GM21825 (cell line): ENCODE measurements at regions not wholly inside any gene's neighbourhood (a gene's known extent, or its start where the extent isn't known, plus 50 kb on each side); places are given as distances from the start of the nearest gene placed in this dataset.
"Not testable (repeated sequence)": the region's sequence is repeated elsewhere in the genome, so short reads cannot be mapped to it uniquely, and the experiment has no call there.

ENCODE experiments used
- ATAC-seq: cut with Tn5 transposase; IDR thresholded peaks from one replicate; pipeline ENCODE4 v1.9.1; 2021; ENCODE audit warnings: mild to moderate bottlenecking, moderate library complexity; ENCODE audit not compliant: unreplicated experiment

GRCh38 chr14:38973083-38973700 is 129.8 kb downstream of the SEC23A start:
- no peak for ATAC-seq

- ATAC-seq = no peak
Observed at GRCh38 chr14:38972511-38972910, 130.5 kb downstream of the SEC23A start.

GRCh38 chr14:38971258-38971921 is 131.6 kb downstream of the SEC23A start:
- no peak for ATAC-seq

GRCh38 chr14:38964630-38965029 is 138.4 kb downstream of the SEC23A start:
- ATAC-seq = no peak

GRCh38 chr14:38960946-38961531 is 142.0 kb downstream of the SEC23A start:
- no peak for ATAC-seq

- no peak for ATAC-seq
Observed at GRCh38 chr14:38959021-38959420, 144.0 kb downstream of the SEC23A start.

GRCh38 chr14:38958589-38958988 is 144.4 kb downstream of the SEC23A start:
- no peak for ATAC-seq

- ATAC-seq = no peak
Observed at GRCh38 chr14:38951451-38951850, 151.6 kb downstream of the SEC23A start.

GRCh38 chr14:38950676-38951075 is 152.4 kb downstream of the SEC23A start:
- ATAC-seq = no peak

GRCh38 chr14:38948576-38948975 is 154.5 kb downstream of the SEC23A start:
- no peak for ATAC-seq

- ATAC-seq = no peak
Observed at GRCh38 chr14:38948171-38948570, 154.9 kb downstream of the SEC23A start.

GRCh38 chr14:38947343-38947742 is 155.7 kb downstream of the SEC23A start:
- no peak for ATAC-seq

- ATAC-seq = no peak
Observed at GRCh38 chr14:38944691-38945090, 158.3 kb downstream of the SEC23A start.

- no peak for ATAC-seq
Observed at GRCh38 chr14:38941488-38941887, 161.5 kb downstream of the SEC23A start.

- ATAC-seq = not testable (repeated sequence)
Observed at GRCh38 chr14:38932653-38933000, 170.4 kb downstream of the SEC23A start.

GRCh38 chr14:38931969-38932652 is 170.9 kb downstream of the SEC23A start:
- ATAC-seq = no peak

- ATAC-seq = no peak
Observed at GRCh38 chr14:38930898-38931297, 172.1 kb downstream of the SEC23A start.

- ATAC-seq = no peak
Observed at GRCh38 chr14:38930022-38930421, 173.0 kb downstream of the SEC23A start.

- no peak for ATAC-seq
Observed at GRCh38 chr14:38929416-38929815, 173.6 kb downstream of the SEC23A start.

GRCh38 chr14:38921893-38922292 is 181.1 kb downstream of the SEC23A start:
- not testable (repeated sequence) for ATAC-seq

GRCh38 chr14:38915125-38915524 is 187.9 kb downstream of the SEC23A start:
- ATAC-seq = no peak

GRCh38 chr14:38910092-38910491 is 192.9 kb downstream of the SEC23A start:
- no peak for ATAC-seq
